Skeletal muscle satellite cell (primary cell): ENCODE measurements at regions not wholly inside any gene's neighbourhood (a gene's known extent, or its start where the extent isn't known, plus 50 kb on each side); places are given as distances from the start of the nearest gene placed in this dataset.

ENCODE experiments used
- H3K27me3 ChIP-seq: 2 replicates; pipeline ENCODE4 v1.7.0; 2013; ENCODE audit warnings: low read length; ENCODE audit not compliant: control insufficient read depth, insufficient read depth
- H3K36me3 ChIP-seq: 2 replicates; pipeline ENCODE4 v1.7.0; 2013; ENCODE audit warnings: mild to moderate bottlenecking, control low read depth, low read length; ENCODE audit not compliant: insufficient read depth
- H3K4me1 ChIP-seq: 2 replicates; pipeline ENCODE4 v1.7.0; 2013; ENCODE audit warnings: low read length; ENCODE audit not compliant: control insufficient read depth, insufficient read depth
- H3K4me2 ChIP-seq: 2 replicates; pipeline ENCODE4 v1.7.0; 2013; ENCODE audit warnings: mild to moderate bottlenecking, low read length
- H3K4me3 ChIP-seq: 2 replicates; pipeline ENCODE4 v1.7.0; 2013; ENCODE audit warnings: low read length
- H3K9ac ChIP-seq: 2 replicates; pipeline ENCODE4 v1.7.0; 2013; ENCODE audit warnings: mild to moderate bottlenecking, low read depth, low read length, moderate library complexity
- H3K9me3 ChIP-seq: replicated peaks from 2 replicates; pipeline ENCODE4 v1.7.0; 2013; ENCODE audit warnings: mild to moderate bottlenecking, control low read depth, low read length

DNA sequence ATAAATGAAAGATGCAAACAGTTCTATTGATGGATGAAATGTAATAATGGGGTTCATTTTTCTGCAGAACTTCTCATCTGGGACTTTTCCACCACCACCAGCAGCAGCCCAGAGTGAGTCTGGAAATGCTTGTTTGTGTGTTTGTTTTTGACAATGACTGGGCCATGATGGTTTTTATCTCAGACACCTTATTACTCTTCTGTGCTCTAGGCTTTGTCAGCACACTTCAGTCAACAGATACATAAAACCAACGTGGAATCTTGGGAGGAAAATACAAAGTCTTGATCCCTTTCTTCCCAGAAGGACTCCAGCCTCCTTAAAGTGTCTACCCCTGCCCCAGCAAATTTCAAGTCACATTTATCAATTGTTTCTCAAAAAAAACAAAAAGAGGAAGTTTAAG, 134.0 kb downstream of the MREG start:
- Histone ChIP-seq H3K4me3 (no peak overlapping the region), H3K36me3 (no peaks in the 10 kb centered on the region), H3K4me2 (no peak overlapping the region), H3K9ac (no peak overlapping the region), H3K9me3 (no peaks in the 10 kb centered on the region), H3K27me3 (no peaks in the 10 kb centered on the region), H3K4me1 (peaks cover 17% of the 10 kb centered on the region)

DNA sequence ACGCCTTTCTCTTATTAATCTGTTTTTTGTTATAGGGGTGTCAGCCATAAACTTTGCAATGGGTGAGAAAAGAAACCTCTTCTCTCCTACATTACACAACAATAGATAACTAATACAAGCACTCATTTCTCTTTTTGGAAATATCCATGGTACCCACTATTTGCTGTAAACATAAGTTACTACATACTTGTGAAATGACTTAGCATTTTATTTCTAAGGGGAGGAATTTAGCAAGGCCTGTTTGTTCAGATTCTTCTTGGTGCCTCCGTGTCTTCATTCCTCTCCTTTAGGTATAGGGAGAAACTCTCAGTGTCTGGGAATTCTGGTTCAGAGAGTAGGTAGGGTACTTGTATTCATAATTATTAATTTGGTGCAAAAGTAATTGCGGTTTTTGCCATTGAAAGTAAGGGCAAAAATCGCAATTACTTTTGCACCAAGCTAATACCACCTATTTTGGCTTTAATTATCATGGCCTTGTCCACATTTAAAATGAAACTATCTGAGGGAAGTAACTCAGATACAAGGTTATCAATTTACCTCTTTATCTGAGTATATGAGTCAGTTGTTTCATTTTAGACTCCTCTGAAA, 134.8 kb downstream of the MREG start:
- Histone ChIP-seq H3K4me2 (no peak overlapping the region), H3K9ac (no peak overlapping the region), H3K4me3 (no peak overlapping the region), H3K4me1 (peaks cover 19% of the 10 kb centered on the region), H3K27me3 (no peaks in the 10 kb centered on the region), H3K9me3 (no peaks in the 10 kb centered on the region), H3K36me3 (no peaks in the 10 kb centered on the region)

DNA sequence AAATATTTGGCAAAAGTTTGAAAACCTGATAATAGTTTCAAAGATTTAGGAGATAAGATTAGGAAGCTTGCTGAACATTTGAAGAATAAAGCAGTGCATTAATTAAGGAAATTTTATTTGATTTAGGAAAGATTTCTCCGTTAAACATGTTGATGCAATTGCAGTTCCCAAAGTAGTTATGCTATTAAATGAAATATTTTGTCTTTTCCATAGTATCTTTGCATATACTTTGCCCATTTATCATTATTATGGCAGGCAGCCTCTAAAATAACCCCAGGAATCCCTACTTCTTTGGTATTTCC, 136.5 kb downstream of the MREG start:
- Histone ChIP-seq H3K9ac (no peak overlapping the region), H3K9me3 (no peaks in the 10 kb centered on the region), H3K4me1 (peaks cover 19% of the 10 kb centered on the region), H3K27me3 (no peaks in the 10 kb centered on the region), H3K36me3 (no peaks in the 10 kb centered on the region), H3K4me3 (no peak overlapping the region), H3K4me2 (no peak overlapping the region)

DNA sequence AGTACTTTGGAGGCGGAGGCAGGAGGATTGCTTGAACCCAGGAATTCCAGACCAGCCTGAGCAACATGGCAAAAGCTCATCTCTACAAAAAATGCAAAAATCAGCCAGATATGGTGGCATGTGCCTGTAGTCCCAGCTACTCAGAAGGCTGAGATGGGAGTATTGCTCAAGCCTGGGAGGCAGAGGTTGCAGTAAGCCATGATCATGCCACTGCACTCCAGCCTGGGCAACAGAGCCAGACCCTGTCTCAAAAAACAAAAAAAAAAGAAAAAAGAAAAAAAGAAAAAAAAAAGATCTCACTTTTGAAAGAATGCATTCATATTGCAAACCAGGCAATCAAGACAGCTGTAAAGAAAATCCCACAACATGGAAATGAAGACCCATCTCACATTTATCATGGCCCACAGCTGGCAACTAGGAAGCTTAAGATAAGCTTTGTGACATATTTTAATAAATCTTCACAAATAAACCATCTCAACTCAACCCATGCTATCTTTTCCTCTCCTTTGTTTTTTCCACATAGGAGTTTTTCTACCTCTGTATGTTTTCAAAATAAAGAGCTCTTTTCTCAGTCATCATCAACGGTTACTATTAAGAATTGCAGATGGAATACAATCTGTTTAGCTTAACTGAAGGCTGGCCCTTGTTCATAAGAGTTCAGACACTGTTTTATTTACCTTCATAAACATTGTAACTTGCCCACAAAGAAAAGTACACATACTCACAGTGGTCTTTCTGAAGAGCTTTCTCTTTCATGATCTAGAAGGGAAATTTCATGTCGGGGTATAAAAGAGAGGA, 137.0 kb downstream of the MREG start:
- H3K36me3 ChIP-seq, result no peaks in the 10 kb centered on the region
- no peaks in the 10 kb centered on the region for H3K27me3 ChIP-seq
- H3K4me1 ChIP-seq, result peaks cover 17% of the 10 kb centered on the region
- no peak overlapping the region for H3K4me3 ChIP-seq
- no peak overlapping the region for H3K4me2 ChIP-seq
- H3K9ac ChIP-seq, result no peak overlapping the region
- H3K9me3 ChIP-seq, result no peaks in the 10 kb centered on the region

DNA sequence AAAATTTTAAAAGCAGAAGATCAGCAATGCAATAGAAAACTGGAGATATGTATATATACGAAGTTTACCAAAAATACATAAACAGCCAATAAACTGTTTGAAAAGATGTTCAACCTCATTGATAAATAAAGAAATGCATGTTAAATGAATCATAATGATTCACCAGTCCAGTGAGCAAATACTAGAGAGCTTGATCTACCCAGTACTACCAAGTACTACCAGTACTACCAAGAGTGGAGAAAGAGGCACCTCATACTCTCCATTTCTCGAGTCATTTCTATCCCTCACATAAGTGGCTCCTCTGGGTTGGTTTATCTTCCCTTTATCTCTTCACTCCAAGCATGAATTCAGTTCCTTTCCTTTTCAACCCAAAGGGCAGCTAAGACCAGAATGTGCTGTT, 138.9 kb downstream of the MREG start:
- Histone ChIP-seq H3K9ac (no peak overlapping the region), H3K4me1 (peaks cover 11% of the 10 kb centered on the region)

DNA sequence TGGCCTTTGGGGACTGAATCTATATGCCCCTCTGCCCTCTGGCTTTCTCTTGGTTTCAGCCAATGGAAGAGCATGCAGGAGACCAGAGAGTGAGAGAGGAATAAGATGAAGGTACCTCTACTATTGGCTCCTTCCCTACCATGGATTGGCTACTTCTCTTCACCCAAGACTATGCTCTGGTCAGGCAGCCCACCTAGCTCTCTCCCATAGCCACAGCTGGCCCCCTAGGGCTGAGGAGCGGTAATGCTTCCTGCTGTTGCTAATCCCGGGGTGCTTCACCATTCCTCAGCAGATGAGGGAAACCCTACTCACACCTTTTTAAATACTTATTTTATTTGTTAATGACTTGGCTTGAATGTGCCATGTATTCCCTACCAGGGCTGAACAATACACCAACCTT, 142.4 kb downstream of the MREG start:
- Histone ChIP-seq H3K36me3 (no peaks in the 10 kb centered on the region), H3K9me3 (no peaks in the 10 kb centered on the region), H3K27me3 (no peaks in the 10 kb centered on the region), H3K4me3 (no peak overlapping the region), H3K4me1 (peaks cover 11% of the 10 kb centered on the region), H3K9ac (no peak overlapping the region), H3K4me2 (no peak overlapping the region)

More for the DNA sequence above, 138.9 kb downstream of the MREG start:
- Histone ChIP-seq H3K4me2 (no peak overlapping the region), H3K4me3 (no peak overlapping the region), H3K9me3 (no peaks in the 10 kb centered on the region), H3K27me3 (no peaks in the 10 kb centered on the region), H3K36me3 (no peaks in the 10 kb centered on the region)

DNA sequence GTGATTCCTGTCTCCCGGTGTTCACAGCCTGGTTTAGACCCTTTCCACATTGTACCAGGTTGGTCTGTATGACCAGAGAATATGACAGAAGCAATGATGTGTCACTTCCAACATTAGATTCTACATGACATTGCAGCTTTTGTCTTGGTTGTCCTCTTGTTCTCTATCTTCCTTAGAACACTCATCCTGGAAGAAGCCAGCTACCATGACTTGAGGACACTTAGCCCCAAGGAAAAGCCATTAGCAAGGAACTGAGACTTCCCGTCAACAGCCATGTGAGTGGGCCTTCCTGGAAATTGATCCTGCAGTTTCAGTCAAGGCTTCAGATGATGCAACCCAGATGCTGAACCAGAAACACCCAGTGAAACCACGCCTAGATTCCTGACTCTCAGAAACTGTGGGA, 143.3 kb downstream of the MREG start:
- Histone ChIP-seq H3K27me3 (no peaks in the 10 kb centered on the region), H3K4me2 (no peak overlapping the region), H3K9ac (no peak overlapping the region), H3K4me1 (peaks cover 11% of the 10 kb centered on the region), H3K4me3 (no peak overlapping the region), H3K36me3 (no peaks in the 10 kb centered on the region), H3K9me3 (no peaks in the 10 kb centered on the region)

DNA sequence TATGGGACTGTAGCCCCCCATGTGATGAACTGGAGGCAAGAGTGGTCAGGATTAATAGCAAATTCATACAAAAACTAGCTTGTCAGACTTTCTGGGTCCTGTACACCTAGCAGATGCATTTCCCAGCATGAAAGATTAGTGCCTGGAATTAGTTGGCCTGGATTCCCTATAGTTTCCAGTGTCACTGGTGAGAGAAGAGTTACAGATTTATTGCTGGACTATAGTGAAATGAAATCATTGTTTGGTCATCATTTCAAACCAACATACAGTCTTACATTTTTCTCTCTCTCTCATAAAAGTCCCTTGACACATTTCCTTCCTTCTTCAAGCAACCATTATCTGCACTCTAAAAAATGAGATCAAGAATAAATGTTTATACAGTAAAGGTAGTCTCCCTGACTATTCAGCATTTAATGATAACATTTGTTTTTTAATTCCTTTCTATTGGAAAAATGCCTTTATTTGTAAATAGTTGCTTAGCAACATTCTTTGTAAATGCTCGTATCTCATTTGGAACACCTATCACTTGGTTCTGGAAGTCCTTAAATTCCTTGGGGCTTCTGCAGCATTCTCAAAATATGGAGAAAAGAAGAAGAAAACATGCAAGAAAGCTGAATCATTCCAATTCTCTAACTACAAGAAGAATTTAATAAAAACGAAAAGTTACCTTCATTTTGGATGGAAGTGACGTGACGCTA, 144.4 kb downstream of the MREG start:
- peaks cover 4% of the 10 kb centered on the region for H3K4me1 ChIP-seq
- no peaks in the 10 kb centered on the region for H3K27me3 ChIP-seq
- H3K9me3 ChIP-seq, result no peaks in the 10 kb centered on the region
- H3K4me3 ChIP-seq, result no peak overlapping the region
- H3K4me2 ChIP-seq, result no peak overlapping the region
- no peaks in the 10 kb centered on the region for H3K36me3 ChIP-seq
- no peak overlapping the region for H3K9ac ChIP-seq

DNA sequence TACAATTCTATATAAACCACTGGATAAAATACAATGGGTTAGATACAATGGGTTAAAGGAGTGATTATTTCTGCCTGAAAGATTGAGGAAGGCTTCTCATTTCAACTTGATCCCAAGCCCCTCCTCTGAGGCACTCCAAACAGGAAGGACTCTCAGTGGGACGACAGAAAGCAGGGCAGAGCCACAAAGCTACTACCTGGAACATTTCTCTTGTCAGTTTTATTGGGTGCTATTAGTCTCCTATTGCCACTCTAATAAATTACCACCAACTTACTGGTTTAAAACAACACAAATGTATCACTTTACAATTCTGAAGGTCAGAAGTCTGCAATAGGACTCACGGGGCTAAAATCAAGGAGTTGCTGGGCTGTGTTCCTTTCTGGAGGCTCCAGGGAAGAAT, 146.7 kb downstream of the MREG start:
- Histone ChIP-seq H3K9me3 (no peaks in the 10 kb centered on the region), H3K9ac (no peak overlapping the region), H3K4me3 (no peak overlapping the region), H3K4me2 (no peak overlapping the region), H3K27me3 (no peaks in the 10 kb centered on the region), H3K36me3 (no peaks in the 10 kb centered on the region), H3K4me1 (peaks cover 4% of the 10 kb centered on the region)

DNA sequence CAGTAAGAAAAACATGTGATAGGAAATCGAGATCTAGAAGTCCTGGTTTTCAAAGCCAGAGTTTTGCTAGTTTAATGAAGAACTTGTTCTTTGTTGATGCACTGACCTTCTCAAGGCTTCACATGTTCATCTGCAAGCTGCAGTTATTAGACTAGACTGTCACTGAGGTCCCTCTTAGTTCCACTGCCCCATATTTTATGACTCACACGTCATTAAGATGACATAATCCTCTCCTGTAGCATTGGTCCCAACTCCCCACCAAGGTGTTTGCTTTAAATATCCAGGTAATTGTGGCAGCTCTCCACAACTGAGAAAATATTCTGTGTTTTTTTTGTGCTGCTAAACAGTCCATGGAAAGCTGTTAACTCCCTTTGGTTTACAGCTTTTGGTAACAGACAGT, 149.7 kb downstream of the MREG start:
- no peak overlapping the region for H3K4me2 ChIP-seq
- no peaks in the 10 kb centered on the region for H3K36me3 ChIP-seq
- no peaks in the 10 kb centered on the region for H3K27me3 ChIP-seq
- H3K4me3 ChIP-seq, result no peak overlapping the region
- H3K4me1 ChIP-seq, result no peaks in the 10 kb centered on the region
- no peaks in the 10 kb centered on the region for H3K9me3 ChIP-seq
- no peak overlapping the region for H3K9ac ChIP-seq

DNA sequence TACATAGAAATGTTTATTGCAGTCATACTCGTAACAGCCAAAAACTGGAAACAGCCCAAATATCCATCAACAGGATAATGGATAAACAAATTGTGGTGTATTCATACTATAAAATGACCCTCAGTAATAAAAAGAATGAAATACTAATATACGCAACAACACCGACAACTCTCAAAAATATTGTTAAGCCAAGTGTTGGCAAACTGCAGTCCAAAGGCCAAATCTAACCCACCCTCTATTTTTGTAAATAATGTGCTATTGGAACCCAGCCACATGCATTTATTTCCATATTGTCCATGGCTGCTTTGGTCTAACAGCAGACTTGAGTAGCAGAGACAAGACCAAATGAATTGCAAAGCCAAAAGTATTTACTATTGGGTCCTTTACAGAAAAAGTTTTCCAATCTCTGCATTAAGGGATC, 151.0 kb downstream of the MREG start:
- Histone ChIP-seq H3K27me3 (no peaks in the 10 kb centered on the region), H3K9ac (no peak overlapping the region), H3K4me2 (no peak overlapping the region), H3K9me3 (no peaks in the 10 kb centered on the region), H3K4me1 (no peaks in the 10 kb centered on the region), H3K4me3 (no peak overlapping the region), H3K36me3 (no peaks in the 10 kb centered on the region)
